GM19455 (cell line): ENCODE measurements at regions not wholly inside any gene's neighbourhood (a gene's known extent, or its start where the extent isn't known, plus 50 kb on each side); places are given as distances from the start of the nearest gene placed in this dataset.

Source experiments
- ATAC-seq: cut with Tn5 transposase; IDR thresholded peaks from one replicate; pipeline ENCODE4 v1.9.1; 2021; ENCODE audit not compliant: unreplicated experiment

- ATAC-seq = no peak
These were observed 91.8 kb upstream of the ATP2B1 start for GRCh38 chr12:89800435-89800834.

- no peak for ATAC-seq
These were observed 90.7 kb upstream of the ATP2B1 start for GRCh38 chr12:89799316-89799715.

- ATAC-seq = no peak
These were observed 88.8 kb upstream of the ATP2B1 start for GRCh38 chr12:89797436-89797835.

- ATAC-seq = no peak
These were observed 88.3 kb upstream of the ATP2B1 start for GRCh38 chr12:89796798-89797382.

GRCh38 chr12:89793946-89794345 is 85.3 kb upstream of the ATP2B1 start:
- no peak for ATAC-seq

- ATAC-seq = no peak
These were observed 82.6 kb upstream of the ATP2B1 start for GRCh38 chr12:89791286-89791685.

- ATAC-seq = no peak
These were observed 81.2 kb upstream of the ATP2B1 start for GRCh38 chr12:89789862-89790261.

- no peak for ATAC-seq
These were observed 79.1 kb upstream of the ATP2B1 start for GRCh38 chr12:89787763-89788162.

- ATAC-seq = no peak
These were observed 77.7 kb upstream of the ATP2B1 start for GRCh38 chr12:89786177-89786810.

GRCh38 chr12:89783359-89784060 is 74.9 kb upstream of the ATP2B1 start:
- no peak for ATAC-seq

- no peak for ATAC-seq
These were observed 74.2 kb upstream of the ATP2B1 start for GRCh38 chr12:89782807-89783206.

- ATAC-seq = no peak
These were observed 73.4 kb upstream of the ATP2B1 start for GRCh38 chr12:89781946-89782550.

GRCh38 chr12:89781156-89781555 is 72.5 kb upstream of the ATP2B1 start:
- ATAC-seq = no peak

- ATAC-seq = no peak
These were observed 70.5 kb upstream of the ATP2B1 start for GRCh38 chr12:89779090-89779489.

GRCh38 chr12:89777733-89778379 is 69.2 kb upstream of the ATP2B1 start:
- ATAC-seq = no peak

GRCh38 chr12:89775986-89776365 is 67.3 kb upstream of the ATP2B1 start:
- no peak for ATAC-seq

GRCh38 chr12:89775063-89775985 is 66.7 kb upstream of the ATP2B1 start:
- no peak for ATAC-seq

GRCh38 chr12:89774645-89775044 is 66.0 kb upstream of the ATP2B1 start:
- no peak for ATAC-seq

- ATAC-seq = no peak
These were observed 61.8 kb upstream of the ATP2B1 start for GRCh38 chr12:89770391-89770790.

- ATAC-seq = no peak
These were observed 60.8 kb upstream of the ATP2B1 start for GRCh38 chr12:89769483-89769818.
